Gastroesophageal sphincter (tissue), 4 donors: ENCODE measurements at regions not wholly inside any gene's neighbourhood (a gene's known extent, or its start where the extent isn't known, plus 50 kb on each side); places are given as distances from the start of the nearest gene placed in this dataset.

Source experiments
- ATAC-seq: fragments of 150-250 bp; one replicate; pipeline ENCODE4 v1.9.1; 2016; ENCODE audit warnings: mild to moderate bottlenecking, moderate library complexity
- H3K27ac ChIP-seq, 4 donors: fragments of 200-600 bp; sonication (generic) in 3 of 4; 1 replicate in 3 of 4; 2 replicates in 1 of 4; pipeline ENCODE4 v1.5.1; 2016 to 2019
- H3K27me3 ChIP-seq: fragments of 200-600 bp; sonication (generic); one replicate; pipeline ENCODE4 v1.5.1; 2019
- H3K36me3 ChIP-seq, 2 donors: fragments of 200-600 bp; sonication (generic); one replicate each; pipeline ENCODE4 v1.5.1; 2019; ENCODE audit warnings: control low read depth in 1 of 2
- H3K4me1 ChIP-seq, 3 donors: fragments of 200-600 bp; sonication (generic); 1 replicate in 2 of 3; 2 replicates in 1 of 3; pipeline ENCODE4 v1.5.1; 2016 to 2019; ENCODE audit warnings: control low read depth in 2 of 3
- H3K4me3 ChIP-seq, 2 donors: fragments of 200-600 bp; sonication (generic); one replicate each; pipeline ENCODE4 v1.5.1; 2019; ENCODE audit warnings: mild to moderate bottlenecking in 1 of 2, moderate library complexity in 1 of 2
- H3K9me3 ChIP-seq, 3 donors: fragments of 200-600 bp; sonication (generic); one replicate each; pipeline ENCODE4 v1.5.1; 2017 to 2019; ENCODE audit warnings: control low read depth in 2 of 3
- CTCF ChIP-seq, 4 experiments: fragments of 200-600 bp in 2 of 4; fragments of 450-650 bp in 2 of 4; sonication (generic) in 1 of 4; IDR thresholded peaks; one replicate each; pipeline ENCODE4 v1.5.1; 2017 to 2019; ENCODE audit warnings: antibody characterized with exemption in 4 of 4, mild to moderate bottlenecking in 2 of 4, moderate library complexity in 2 of 4
- EP300 ChIP-seq: sonication (generic); formaldehyde crosslinking; IDR thresholded peaks from one replicate; pipeline ENCODE4 v1.6.1; 2017; ENCODE audit warnings: antibody characterized with exemption, mild to moderate bottlenecking
- POLR2A ChIP-seq, 2 donors: fragments of 450-650 bp; IDR thresholded peaks; one replicate each; pipeline ENCODE4 v1.6.1; 2017; ENCODE audit warnings: antibody characterized with exemption in 2 of 2, mild to moderate bottlenecking in 2 of 2, moderate library complexity in 1 of 2
- POLR2AphosphoS5 ChIP-seq: sonication (generic); formaldehyde crosslinking; IDR thresholded peaks from one replicate; pipeline ENCODE4 v1.6.1; 2017; ENCODE audit warnings: antibody characterized with exemption
- WGBS, 2 donors: methylation state at CpG; one replicate each; pipeline ENCODE4 v1.1.5; 2018; ENCODE audit warnings: low coverage in 1 of 2; 5-methylcytosine and 5-hydroxymethylcytosine counted together

- H3K36me3 ChIP-seq: no peaks in the 10 kb centered on the region
- no peaks in the 10 kb centered on the region for H3K9me3 ChIP-seq
- TF ChIP-seq CTCF (IDR thresholded peaks at IDR 0.05): no peak
- TF ChIP-seq POLR2A (IDR thresholded peaks at IDR 0.05): no peak
- TF ChIP-seq POLR2AphosphoS5: no peak
- TF ChIP-seq EP300: no peak
- WGBS, 2 donors: 82% methylated on average over 1 of the region's 1 CpG; no CpG with 5 or more reads in 1 of the 2 donors
- H3K4me1 ChIP-seq: no peaks in the 10 kb centered on the region
- no peak overlapping the region for H3K4me3 ChIP-seq
- no peak overlapping the region for H3K27ac ChIP-seq
- no peaks in the 10 kb centered on the region for H3K27me3 ChIP-seq
- no peak for ATAC-seq
These were observed 671.6 kb downstream of the IQCM start for GRCh38 chr4:149144060-149144459.

- Histone ChIP-seq H3K27ac (no peak overlapping the region), H3K9me3 (no peaks in the 10 kb centered on the region), H3K36me3 (no peaks in the 10 kb centered on the region), H3K27me3 (no peaks in the 10 kb centered on the region), H3K4me1 (no peaks in the 10 kb centered on the region), H3K4me3 (no peak overlapping the region)
- TF ChIP-seq POLR2AphosphoS5 (no peak), CTCF (IDR thresholded peaks at IDR 0.05) (no peak), POLR2A (IDR thresholded peaks at IDR 0.05) (no peak), EP300 (no peak)
- ATAC-seq: no peak
- 62 to 81% methylated on average over 2 of the region's 2 CpGs for WGBS, 2 donors
These were observed 674.3 kb downstream of the IQCM start for GRCh38 chr4:149141391-149141790.

- Histone ChIP-seq H3K27me3 (no peaks in the 10 kb centered on the region), H3K4me1 (no peaks in the 10 kb centered on the region), H3K27ac (no peak overlapping the region), H3K36me3 (no peaks in the 10 kb centered on the region), H3K9me3 (no peaks in the 10 kb centered on the region), H3K4me3 (no peak overlapping the region)
- WGBS, 2 donors: 40 to 42% methylated on average over 2 of the region's 2 CpGs
- no peak for ATAC-seq
- TF ChIP-seq CTCF (IDR thresholded peaks at IDR 0.05) (no peak), EP300 (no peak), POLR2A (IDR thresholded peaks at IDR 0.05) (no peak), POLR2AphosphoS5 (no peak)
These were observed 674.8 kb downstream of the IQCM start for GRCh38 chr4:149140841-149141240.

GRCh38 chr4:149136951-149137620 lies 678.6 kb downstream of the IQCM start:
- TF ChIP-seq CTCF (IDR thresholded peaks at IDR 0.05) (no peak), POLR2AphosphoS5 (no peak), POLR2A (IDR thresholded peaks at IDR 0.05) (no peak), EP300 (no peak)
- H3K27me3 ChIP-seq: no peaks in the 10 kb centered on the region
- H3K36me3 ChIP-seq: no peaks in the 10 kb centered on the region
- H3K27ac ChIP-seq: no peak overlapping the region
- no peak overlapping the region for H3K4me3 ChIP-seq
- 88 to 90% methylated on average over 1 to 3 of the region's 3 CpGs for WGBS, 2 donors
- peaks cover 0 to 13% (median 0%) of the 10 kb centered on the region in 3 donors for H3K9me3 ChIP-seq
- no peak for ATAC-seq
- no peaks in the 10 kb centered on the region for H3K4me1 ChIP-seq

- Histone ChIP-seq H3K4me3 (no peak overlapping the region), H3K4me1 (no peaks in the 10 kb centered on the region), H3K27me3 (no peaks in the 10 kb centered on the region), H3K27ac (no peak overlapping the region), H3K9me3 (peaks cover 0 to 13% (median 0%) of the 10 kb centered on the region in 3 donors), H3K36me3 (no peaks in the 10 kb centered on the region)
- TF ChIP-seq CTCF (IDR thresholded peaks at IDR 0.05) (no peak), POLR2A (IDR thresholded peaks at IDR 0.05) (no peak), EP300 (no peak), POLR2AphosphoS5 (no peak)
- 89 to 94% methylated on average over 4 of the region's 4 CpGs for WGBS, 2 donors
- ATAC-seq: no peak
These were observed 680.6 kb downstream of the IQCM start for GRCh38 chr4:149135062-149135461.
